Keratinocyte (primary cell): ENCODE measurements at regions not wholly inside any gene's neighbourhood (a gene's known extent, or its start where the extent isn't known, plus 50 kb on each side); places are given as distances from the start of the nearest gene placed in this dataset.

Experiments
- CTCF ChIP-seq, 3 experiments: IDR thresholded peaks in 1 of 3; conservative IDR thresholded peaks in 1 of 3; optimal IDR thresholded peaks in 1 of 3; 2 replicates in 2 of 3; 3 replicates in 1 of 3; pipeline versions ENCODE3 to v1.5.1; 2011; ENCODE audit warnings: low read length in 3 of 3, mild to moderate bottlenecking in 3 of 3, moderate library complexity in 2 of 3, control low read depth in 1 of 3, inconsistent platforms in 1 of 3; ENCODE audit not compliant: insufficient read depth in 2 of 3; ENCODE audit errors: extremely low read depth in 1 of 3
- EZH2 ChIP-seq: IDR thresholded peaks from one replicate; pipeline ENCODE4 v1.6.1; 2012; ENCODE audit warnings: inconsistent platforms, mild to moderate bottlenecking, low read length, moderate library complexity

- TF ChIP-seq EZH2 (no peak), CTCF (optimal IDR thresholded peaks at IDR 0.05 in 1 of 3, IDR thresholded peaks at IDR 0.05 in 1 of 3, conservative IDR thresholded peaks at IDR 0.05 in 1 of 3; ENCODE audit: extremely low read depth in 1 of 3, insufficient read depth in 2 of 3, low read length in 3 of 3) (no peak)
Measured at GRCh38 chr3:115239717-115240116, 92.6 kb upstream of the ZBTB20 start.
